ENCODE measurements at regions not wholly inside any gene's neighbourhood (a gene's known extent, or its start where the extent isn't known, plus 50 kb on each side); places are given as distances from the start of the nearest gene placed in this dataset.

- Histone ChIP-seq H2AFZ (ENCODE audit: low read length) (no peak overlapping the region), H3K27ac (ENCODE audit: low read depth, low read length, poor library complexity, severe bottlenecking) (no peak overlapping the region), H3K9me3 (ENCODE audit: low read length) (no peaks in the 10 kb centered on the region), H3K9me2 (ENCODE audit: insufficient read depth, low read length) (no peaks in the 10 kb centered on the region), H3K4me1 (ENCODE audit: insufficient read depth, low read length, poor library complexity, severe bottlenecking) (peaks cover 10% of the 10 kb centered on the region), H3K79me2 (ENCODE audit: insufficient read depth, low read depth, low read length) (no peaks in the 10 kb centered on the region), H3K4me2 (ENCODE audit: low read length) (no peak overlapping the region), H4K20me1 (ENCODE audit: insufficient read depth, low read length) (no peaks in the 10 kb centered on the region), H3K4me3 (ENCODE audit: low read depth, low read length, poor library complexity, severe bottlenecking) (no peak overlapping the region), H3K36me3 (ENCODE audit: insufficient read depth, low read length) (no peaks in the 10 kb centered on the region)
- intact Hi-C loops (cut with micrococcal nuclease; ENCODE audit: unreplicated experiment): no loop called here
- CTCF ChIA-PET (ENCODE audit: unreplicated experiment): no interaction called here
- TF ChIP-seq CTCF (conservative IDR thresholded peaks at IDR 0.05; ENCODE audit: low read length) (no peak), EZH2phosphoT487 (IDR thresholded peaks at IDR 0.05; ENCODE audit: borderline replicate concordance, low read depth, low read length) (no peak)
- DNase-seq (ENCODE audit: low spot score): no peak
- BruUV-seq (replicated peaks): no TSS peak
- POLR2A ChIA-PET: interaction anchor here (0.5 kb wide), 1 partner anchor 35 kb away, joined by 3 read pairs; no protein-coding TSS in a partner anchor
Observed at GRCh38 chr3:40996827-40997710, 202.2 kb upstream of the CTNNB1 start.

GRCh38 chr3:40997711-40998519 is 201.4 kb upstream of the CTNNB1 start:
- ChIA-PET POLR2A (no interaction called here), CTCF (ENCODE audit: unreplicated experiment) (no interaction called here)
- H3K79me2 ChIP-seq (ENCODE audit: insufficient read depth, low read depth, low read length): no peaks in the 10 kb centered on the region
- H3K4me3 ChIP-seq (ENCODE audit: low read depth, low read length, poor library complexity, severe bottlenecking): no peak overlapping the region
- DNase-seq (ENCODE audit: low spot score): no peak
- peaks cover 15% of the 10 kb centered on the region for H3K4me1 ChIP-seq (ENCODE audit: insufficient read depth, low read length, poor library complexity, severe bottlenecking)
- H3K36me3 ChIP-seq (ENCODE audit: insufficient read depth, low read length): no peaks in the 10 kb centered on the region
- no peaks in the 10 kb centered on the region for H4K20me1 ChIP-seq (ENCODE audit: insufficient read depth, low read length)
- H2AFZ ChIP-seq (ENCODE audit: low read length): no peak overlapping the region
- H3K27ac ChIP-seq (ENCODE audit: low read depth, low read length, poor library complexity, severe bottlenecking): no peak overlapping the region
- intact Hi-C loops (cut with micrococcal nuclease; ENCODE audit: unreplicated experiment): no loop called here
- no peaks in the 10 kb centered on the region for H3K9me2 ChIP-seq (ENCODE audit: insufficient read depth, low read length)
- TF ChIP-seq CTCF (conservative IDR thresholded peaks at IDR 0.05; ENCODE audit: low read length) (no peak), EZH2phosphoT487 (IDR thresholded peaks at IDR 0.05; ENCODE audit: borderline replicate concordance, low read depth, low read length) (no peak)
- no peaks in the 10 kb centered on the region for H3K9me3 ChIP-seq (ENCODE audit: low read length)
- no peak overlapping the region for H3K4me2 ChIP-seq (ENCODE audit: low read length)
- BruUV-seq (replicated peaks): no TSS peak

Data from OCI-LY7 (cell line).